ENCODE measurements at regions not wholly inside any gene's neighbourhood (a gene's known extent, or its start where the extent isn't known, plus 50 kb on each side); places are given as distances from the start of the nearest gene placed in this dataset.
A peak's percentile ranks its signal among the peaks of the same experiment; 100 is the strongest.

- H3K36me3 Mint-ChIP-seq (ENCODE audit: low read depth): no peaks in the 10 kb centered on the region
- no peak overlapping the region for H3K4me3 Mint-ChIP-seq
- DNase-seq (ENCODE audit: low read depth, low spot score): no peak
- H3K4me1 Mint-ChIP-seq: peaks cover 37% of the 10 kb centered on the region
- H3K27ac Mint-ChIP-seq (ENCODE audit: unreplicated experiment): no peak overlapping the region
- no peak for TF ChIP-seq CTCF (conservative IDR thresholded peaks at IDR 0.05)
- H3K9me3 Mint-ChIP-seq: peaks cover 6% of the 10 kb centered on the region
- no peaks in the 10 kb centered on the region for H3K27me3 Mint-ChIP-seq (ENCODE audit: low read depth)
These were observed 216.5 kb upstream of the CADM1 start for GRCh38 chr11:115720602-115721245.

- no peaks in the 10 kb centered on the region for H3K36me3 Mint-ChIP-seq (ENCODE audit: low read depth)
- no peak overlapping the region for H3K27ac Mint-ChIP-seq (ENCODE audit: unreplicated experiment)
- no peaks in the 10 kb centered on the region for H3K27me3 Mint-ChIP-seq (ENCODE audit: low read depth)
- no peak for DNase-seq (ENCODE audit: low read depth, low spot score)
- no peak for TF ChIP-seq CTCF (conservative IDR thresholded peaks at IDR 0.05)
- no peaks in the 10 kb centered on the region for H3K9me3 Mint-ChIP-seq
- no peak overlapping the region for H3K4me3 Mint-ChIP-seq
- peaks cover 52% of the 10 kb centered on the region for H3K4me1 Mint-ChIP-seq
These were observed 214.7 kb upstream of the CADM1 start for GRCh38 chr11:115718945-115719344.

GRCh38 chr11:115718106-115718505 lies 213.9 kb upstream of the CADM1 start:
- Mint-ChIP-seq H3K9me3 (no peaks in the 10 kb centered on the region), H3K4me3 (peak overlapping the region; percentile 45), H3K36me3 (ENCODE audit: low read depth) (no peaks in the 10 kb centered on the region), H3K27me3 (ENCODE audit: low read depth) (no peaks in the 10 kb centered on the region), H3K27ac (ENCODE audit: unreplicated experiment) (peak overlapping the region; percentile 52), H3K4me1 (peaks cover 54% of the 10 kb centered on the region)
- TF ChIP-seq CTCF (conservative IDR thresholded peaks at IDR 0.05): no peak
- no peak for DNase-seq (ENCODE audit: low read depth, low spot score)

GRCh38 chr11:115716601-115717529 lies 212.7 kb upstream of the CADM1 start:
- Mint-ChIP-seq H3K9me3 (no peaks in the 10 kb centered on the region), H3K27me3 (ENCODE audit: low read depth) (no peaks in the 10 kb centered on the region), H3K4me1 (peaks cover 61% of the 10 kb centered on the region), H3K27ac (ENCODE audit: unreplicated experiment) (peak overlapping the region; percentile 95), H3K36me3 (ENCODE audit: low read depth) (no peaks in the 10 kb centered on the region), H3K4me3 (peak overlapping the region; percentile 85)
- no peak for TF ChIP-seq CTCF (conservative IDR thresholded peaks at IDR 0.05)
- DNase-seq (ENCODE audit: low read depth, low spot score): peak; percentile 64

GRCh38 chr11:115716080-115716479 lies 211.9 kb upstream of the CADM1 start:
- Mint-ChIP-seq H3K4me1 (peaks cover 68% of the 10 kb centered on the region), H3K27me3 (ENCODE audit: low read depth) (no peaks in the 10 kb centered on the region), H3K9me3 (no peaks in the 10 kb centered on the region), H3K27ac (ENCODE audit: unreplicated experiment) (peak overlapping the region; percentile 95), H3K36me3 (ENCODE audit: low read depth) (no peaks in the 10 kb centered on the region), H3K4me3 (peak overlapping the region; percentile 85)
- DNase-seq (ENCODE audit: low read depth, low spot score): no peak
- TF ChIP-seq CTCF (conservative IDR thresholded peaks at IDR 0.05): no peak
